Right lobe of liver (tissue), 6 donors: ENCODE measurements at regions not wholly inside any gene's neighbourhood (a gene's known extent, or its start where the extent isn't known, plus 50 kb on each side); places are given as distances from the start of the nearest gene placed in this dataset.

Experiments
- ATAC-seq, 4 donors: fragments of 200-7000 bp; cut with Tn5 transposase; one replicate each; pipeline ENCODE4 v1.9.1; 2020; ENCODE audit warnings: mild to moderate bottlenecking in 4 of 4, moderate library complexity in 4 of 4
- DNase-seq, 3 donors: peaks; one replicate each; pipeline ENCODE4 v3.0.0-alpha.2; 2020
- H3K27ac ChIP-seq, 3 donors: fragments of 200-600 bp; one replicate each; pipeline ENCODE4 v1.8.0; 2022
- H3K27me3 ChIP-seq, 2 donors: fragments of 200-600 bp; one replicate each; pipeline ENCODE4 v1.8.0; 2022
- H3K36me3 ChIP-seq, 4 donors: fragments of 200-600 bp; sonication (generic) in 1 of 4; one replicate each; pipeline versions ENCODE4 v1.5.1 to v1.8.0; 2017 to 2022; ENCODE audit warnings: control low read depth in 1 of 4
- H3K4me1 ChIP-seq, 4 donors: fragments of 200-600 bp; sonication (generic) in 1 of 4; one replicate each; pipeline versions ENCODE4 v1.5.1 to v1.8.0; 2017 to 2022; ENCODE audit warnings: control low read depth in 1 of 4
- H3K4me3 ChIP-seq, 3 donors: fragments of 200-600 bp; one replicate each; pipeline ENCODE4 v1.8.0; 2022
- H3K9me3 ChIP-seq, 4 donors: fragments of 200-600 bp; sonication (generic) in 1 of 4; one replicate each; pipeline versions ENCODE4 v1.5.1 to v1.8.0; 2017 to 2022; ENCODE audit warnings: control low read depth in 1 of 4
- CTCF ChIP-seq, 4 donors: fragments of 200-600 bp in 3 of 4; fragments of 450-650 bp in 1 of 4; IDR thresholded peaks; one replicate each; pipeline versions ENCODE4 v1.5.1 to v1.8.0; 2016 to 2022; ENCODE audit warnings: antibody characterized with exemption in 4 of 4, mild to moderate bottlenecking in 2 of 4
- POLR2A ChIP-seq: fragments of 450-650 bp; IDR thresholded peaks from one replicate; pipeline ENCODE4 v1.6.1; 2017; ENCODE audit warnings: antibody characterized with exemption, mild to moderate bottlenecking
- WGBS: methylation state at CpG from one replicate; pipeline ENCODE4 v1.1.6; 2018; ENCODE audit warnings: low coverage, low lambda C conversion rate; ENCODE audit not compliant: insufficient coverage; ENCODE audit errors: missing lambda C conversion rate; 5-methylcytosine and 5-hydroxymethylcytosine counted together
- intact Hi-C, 2 donors: fragments of 100-400 bp; cut with DNase I; formaldehyde crosslinking; loops; one replicate each; pipeline versions ENCODE4 v1.11.2 to v1.14.1; 2022
- donor health status: DM: no; HTN: yes; CAD: no.
- donor health status: DM: no; HTN: no; CAD: no.
- donor health status: DM: no; HTN: no; CAD: no.
- donor health status: DM: no; HTN: yes; CAD: no.
- donor health status: DM: no; HTN: yes; CAD: no.

GRCh38 chr10:29055101-29055500, 233.8 kb upstream of the LYZL1 start:
- no peaks in the 10 kb centered on the region for H3K36me3 ChIP-seq
- no peak overlapping the region for H3K4me3 ChIP-seq
- WGBS, result 19% methylated on average over 2 of the region's 2 CpGs
- no peaks in the 10 kb centered on the region for H3K4me1 ChIP-seq
- peak in 3 of 4 donors; percentile 37 to 56 (median 37) for ATAC-seq
- DNase-seq, result no peak
- TF ChIP-seq POLR2A (no peak), CTCF (IDR thresholded peaks at IDR 0.05) (no peak)
- intact Hi-C loops, result no loop called here
- H3K27ac ChIP-seq, result no peak overlapping the region
- H3K9me3 ChIP-seq, result no peaks in the 10 kb centered on the region
- H3K27me3 ChIP-seq, result no peaks in the 10 kb centered on the region

- H3K4me3 ChIP-seq, result no peak overlapping the region
- intact Hi-C loops, result no loop called here
- no peak overlapping the region for H3K27ac ChIP-seq
- no peaks in the 10 kb centered on the region for H3K9me3 ChIP-seq
- H3K4me1 ChIP-seq, result no peaks in the 10 kb centered on the region
- WGBS, result 40% methylated on average over 2 of the region's 2 CpGs
- ATAC-seq (no peak), DNase-seq (no peak)
- H3K36me3 ChIP-seq, result no peaks in the 10 kb centered on the region
- H3K27me3 ChIP-seq, result no peaks in the 10 kb centered on the region
- TF ChIP-seq CTCF (IDR thresholded peaks at IDR 0.05), result no peak
- TF ChIP-seq POLR2A, result no peak
These were observed 232.1 kb upstream of the LYZL1 start for GRCh38 chr10:29056729-29057128.

GRCh38 chr10:29057822-29058331, 231.0 kb upstream of the LYZL1 start:
- Histone ChIP-seq H3K27ac (no peak overlapping the region), H3K4me3 (no peak overlapping the region), H3K4me1 (no peaks in the 10 kb centered on the region), H3K9me3 (no peaks in the 10 kb centered on the region), H3K27me3 (no peaks in the 10 kb centered on the region), H3K36me3 (no peaks in the 10 kb centered on the region)
- ATAC-seq (peak; percentile 42 to 78 (median 68)), DNase-seq (no peak)
- no peak for TF ChIP-seq POLR2A
- TF ChIP-seq CTCF (IDR thresholded peaks at IDR 0.05), result no peak
- intact Hi-C loops, result no loop called here
- 29% methylated on average over 3 of the region's 4 CpGs for WGBS

- Histone ChIP-seq H3K27me3 (no peaks in the 10 kb centered on the region), H3K9me3 (no peaks in the 10 kb centered on the region), H3K27ac (no peak overlapping the region), H3K36me3 (no peaks in the 10 kb centered on the region), H3K4me3 (no peak overlapping the region), H3K4me1 (no peaks in the 10 kb centered on the region)
- 54% methylated on average over 5 of the region's 5 CpGs for WGBS
- no peak for TF ChIP-seq CTCF (IDR thresholded peaks at IDR 0.05)
- DNase-seq, result no peak
- no peak for ATAC-seq
- intact Hi-C loops, result no loop called here
These were observed 224.8 kb upstream of the LYZL1 start for GRCh38 chr10:29063806-29064644.
